ENCODE measurements at regions not wholly inside any gene's neighbourhood (a gene's known extent, or its start where the extent isn't known, plus 50 kb on each side); places are given as distances from the start of the nearest gene placed in this dataset.

DNA sequence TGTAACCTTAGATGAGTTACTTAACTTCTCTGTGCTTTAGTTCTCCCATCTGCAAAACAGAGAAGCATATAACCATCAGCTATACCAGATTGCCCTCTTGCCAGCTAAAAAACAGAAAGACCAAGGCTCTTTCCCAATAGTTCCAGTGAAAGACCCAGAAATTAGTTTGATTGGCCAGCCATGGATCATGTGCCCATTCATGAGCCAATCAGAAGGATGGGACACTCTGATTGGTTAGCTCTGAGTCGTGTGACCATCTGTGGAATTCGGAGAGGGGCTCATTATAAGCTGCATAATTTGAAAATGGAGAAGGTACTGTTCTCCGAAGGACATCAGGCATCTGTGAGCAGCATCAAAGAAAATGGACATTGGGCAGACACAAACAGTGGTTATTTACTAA is 155.2 kb downstream of the ABCC12 start:
- no peak overlapping the region for H3K27ac ChIP-seq
- H3K9ac ChIP-seq, result no peak overlapping the region
- H3K4me3 ChIP-seq (ENCODE audit: low read depth, low read length), result no peak overlapping the region
- no peaks in the 10 kb centered on the region for H3K36me3 ChIP-seq (ENCODE audit: control insufficient read depth, insufficient read depth, low read length)
- H3K79me2 ChIP-seq, result no peaks in the 10 kb centered on the region
- no peak overlapping the region for H2AFZ ChIP-seq
- H3K27me3 ChIP-seq (ENCODE audit: control insufficient read depth, insufficient read depth, low read length), result no peaks in the 10 kb centered on the region
- H3K9me3 ChIP-seq (ENCODE audit: control insufficient read depth, low read length), result no peaks in the 10 kb centered on the region
- TF ChIP-seq CTCF (IDR thresholded peaks at IDR 0.05), result no peak
- H3K4me2 ChIP-seq (ENCODE audit: low read length), result no peak overlapping the region
- H3K4me1 ChIP-seq, result no peaks in the 10 kb centered on the region

GRCh38 chr16:47999595-47999994 is 156.2 kb downstream of the ABCC12 start:
- Histone ChIP-seq H3K4me1 (no peaks in the 10 kb centered on the region), H3K4me2 (ENCODE audit: low read length) (no peak overlapping the region), H2AFZ (no peak overlapping the region), H3K9ac (no peak overlapping the region), H3K79me2 (no peaks in the 10 kb centered on the region), H3K27me3 (ENCODE audit: control insufficient read depth, insufficient read depth, low read length) (no peaks in the 10 kb centered on the region), H3K4me3 (ENCODE audit: low read depth, low read length) (no peak overlapping the region), H3K27ac (no peak overlapping the region), H3K9me3 (ENCODE audit: control insufficient read depth, low read length) (no peaks in the 10 kb centered on the region), H3K36me3 (ENCODE audit: control insufficient read depth, insufficient read depth, low read length) (no peaks in the 10 kb centered on the region)
- TF ChIP-seq CTCF (IDR thresholded peaks at IDR 0.05), result no peak

DNA sequence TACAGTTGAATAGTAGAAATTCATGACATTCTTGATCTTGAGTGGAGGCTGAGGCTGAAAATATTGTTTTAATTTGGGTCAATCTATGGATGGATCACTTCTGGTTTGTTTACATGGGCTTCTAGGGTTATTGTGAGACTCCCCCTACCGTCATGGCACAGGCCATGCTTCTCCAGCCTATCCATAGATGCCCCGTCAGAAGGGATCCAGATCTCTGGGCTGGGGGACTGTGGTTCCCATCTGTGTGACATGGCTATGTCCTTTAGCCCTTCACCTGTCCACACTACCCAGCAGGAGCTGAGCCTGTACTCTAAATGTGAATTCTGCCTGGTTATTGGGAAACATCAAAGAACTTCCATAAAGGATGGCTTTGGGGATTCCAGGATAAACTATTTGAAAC is 160.4 kb downstream of the ABCC12 start:
- H3K27me3 ChIP-seq (ENCODE audit: control insufficient read depth, insufficient read depth, low read length), result no peaks in the 10 kb centered on the region
- no peaks in the 10 kb centered on the region for H3K4me1 ChIP-seq
- no peak for TF ChIP-seq CTCF (IDR thresholded peaks at IDR 0.05)
- no peak overlapping the region for H3K27ac ChIP-seq
- H2AFZ ChIP-seq, result no peak overlapping the region
- H3K4me3 ChIP-seq (ENCODE audit: low read depth, low read length), result no peak overlapping the region
- no peak overlapping the region for H3K4me2 ChIP-seq (ENCODE audit: low read length)
- H3K9ac ChIP-seq, result no peak overlapping the region
- H3K9me3 ChIP-seq (ENCODE audit: control insufficient read depth, low read length), result no peaks in the 10 kb centered on the region
- no peaks in the 10 kb centered on the region for H3K36me3 ChIP-seq (ENCODE audit: control insufficient read depth, insufficient read depth, low read length)
- no peaks in the 10 kb centered on the region for H3K79me2 ChIP-seq

- Histone ChIP-seq H3K36me3 (ENCODE audit: control insufficient read depth, insufficient read depth, low read length) (no peaks in the 10 kb centered on the region), H3K4me3 (ENCODE audit: low read depth, low read length) (no peak overlapping the region), H3K79me2 (no peaks in the 10 kb centered on the region), H3K4me2 (ENCODE audit: low read length) (no peak overlapping the region), H2AFZ (no peak overlapping the region), H3K9me3 (ENCODE audit: control insufficient read depth, low read length) (no peaks in the 10 kb centered on the region), H3K9ac (no peak overlapping the region), H3K4me1 (no peaks in the 10 kb centered on the region), H3K27me3 (ENCODE audit: control insufficient read depth, insufficient read depth, low read length) (no peaks in the 10 kb centered on the region), H3K27ac (no peak overlapping the region)
- TF ChIP-seq CTCF (IDR thresholded peaks at IDR 0.05), result no peak
Measured at GRCh38 chr16:47991491-47991890, 164.3 kb downstream of the ABCC12 start.

- no peak overlapping the region for H3K27ac ChIP-seq
- no peaks in the 10 kb centered on the region for H3K27me3 ChIP-seq (ENCODE audit: control insufficient read depth, insufficient read depth, low read length)
Measured at GRCh38 chr16:47990676-47991075, 165.1 kb downstream of the ABCC12 start.

More at GRCh38 chr16:47990676-47991075, 165.1 kb downstream of the ABCC12 start:
- Histone ChIP-seq H3K4me3 (ENCODE audit: low read depth, low read length) (no peak overlapping the region), H3K4me2 (ENCODE audit: low read length) (no peak overlapping the region), H3K79me2 (no peaks in the 10 kb centered on the region), H2AFZ (no peak overlapping the region), H3K9me3 (ENCODE audit: control insufficient read depth, low read length) (no peaks in the 10 kb centered on the region), H3K9ac (no peak overlapping the region), H3K4me1 (no peaks in the 10 kb centered on the region), H3K36me3 (ENCODE audit: control insufficient read depth, insufficient read depth, low read length) (no peaks in the 10 kb centered on the region)
- TF ChIP-seq CTCF (IDR thresholded peaks at IDR 0.05), result no peak

All from parathyroid adenoma (tissue), 2 donors.